H1 (cell line): ENCODE measurements at regions not wholly inside any gene's neighbourhood (a gene's known extent, or its start where the extent isn't known, plus 50 kb on each side); places are given as distances from the start of the nearest gene placed in this dataset.

ENCODE experiments used
- CBX5 ChIP-seq: fragments of 300-800, 300-1000 bp; sonication (generic); IDR thresholded peaks from 2 replicates; pipeline ENCODE4 v1.7.1; 2016; ENCODE audit warnings: antibody characterized with exemption, low read length, low read depth
- CHD7 ChIP-seq: fragments of 300-600 bp; sonication (generic); IDR thresholded peaks from 2 replicates; pipeline ENCODE4 v1.7.1; 2012; ENCODE audit warnings: low read length, moderate library complexity, mild to moderate bottlenecking, inconsistent platforms; ENCODE audit not compliant: insufficient replicate concordance
- CREB1 ChIP-seq: IDR thresholded peaks from 2 replicates; pipeline ENCODE4 v1.6.1; 2012; ENCODE audit warnings: inconsistent platforms
- CTCF ChIP-seq, 3 experiments: IDR thresholded peaks; 1 replicate in 2 of 3; 2 replicates in 1 of 3; pipeline versions ENCODE4 v1.5.1 to v1.6.1; 2011; ENCODE audit warnings: low read length in 3 of 3, mild to moderate bottlenecking in 3 of 3, inconsistent platforms in 2 of 3, low read depth in 1 of 3, moderate library complexity in 1 of 3; ENCODE audit not compliant: insufficient read depth in 1 of 3; ENCODE audit errors: control extremely low read depth in 1 of 3
- MAX ChIP-seq: IDR thresholded peaks from 2 replicates; pipeline ENCODE4 v1.6.1; 2012; ENCODE audit warnings: inconsistent platforms
- PHF8 ChIP-seq: fragments of 200-600 bp; sonication (generic); conservative IDR thresholded peaks from 2 replicates; pipeline ENCODE4 v1.7.1; 2012; ENCODE audit warnings: low read depth, mild to moderate bottlenecking, inconsistent platforms, low read length, moderate library complexity
- SIX5 ChIP-seq: IDR thresholded peaks from 2 replicates; pipeline ENCODE4 v1.6.1; 2011; ENCODE audit warnings: mild to moderate bottlenecking, low read depth, low read length
- TBP ChIP-seq: IDR thresholded peaks from 2 replicates; pipeline ENCODE4 v1.6.1; 2011; ENCODE audit warnings: low read depth, low read length, improper control_type of control experiment
- TEAD4 ChIP-seq: IDR thresholded peaks from 2 replicates; pipeline ENCODE4 v1.6.1; 2012; ENCODE audit warnings: low read depth, low read length, inconsistent platforms, mixed read lengths

- no peak for TF ChIP-seq CHD7
- TF ChIP-seq TBP, result no peak
- no peak for TF ChIP-seq CTCF (IDR thresholded peaks at IDR 0.05; ENCODE audit: control extremely low read depth in 1 of 3, insufficient read depth in 1 of 3, low read depth in 1 of 3, low read length in 3 of 3)
- TF ChIP-seq CBX5, result no peak
- TF ChIP-seq SIX5, result no peak
- TF ChIP-seq PHF8, result no peak
- TF ChIP-seq TEAD4, result no peak
- TF ChIP-seq MAX, result no peak
- no peak for TF ChIP-seq CREB1
These were observed 250.5 kb upstream of the PELI2 start (continued) for GRCh38 chr14:55867719-55868118.
